HEK293T (cell line): ENCODE measurements at regions not wholly inside any gene's neighbourhood (a gene's known extent, or its start where the extent isn't known, plus 50 kb on each side); places are given as distances from the start of the nearest gene placed in this dataset.

ENCODE experiments used
- FOXK2 ChIP-seq: fragments of 450-650 bp; IDR thresholded peaks from 2 replicates; pipeline ENCODE4 v1.6.1; 2016; ENCODE audit warnings: mild to moderate bottlenecking
- TARDBP ChIP-seq: fragments of 450-650 bp; IDR thresholded peaks from 2 replicates; pipeline ENCODE4 v1.6.1; 2016

DNA sequence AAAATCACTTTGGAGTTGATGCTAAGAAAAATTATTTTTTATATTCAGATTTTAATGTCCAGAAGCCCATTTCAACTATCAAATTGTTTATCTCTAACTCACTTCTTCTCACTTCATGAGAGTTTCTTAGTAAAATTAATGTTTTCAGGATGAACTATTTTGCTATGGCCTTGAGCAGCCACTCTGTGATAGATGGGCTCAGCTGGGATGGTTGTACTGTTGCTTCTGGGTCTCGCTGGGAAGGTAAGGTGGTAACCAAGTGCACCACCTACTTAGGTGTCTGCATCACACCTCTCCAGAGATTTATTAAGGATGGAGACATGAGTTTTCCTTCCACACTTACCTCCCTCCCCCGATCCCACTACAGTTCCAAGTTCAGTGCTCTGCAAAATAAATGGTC lies 110.3 kb upstream of the ATP2B2 start:
- no peak for TF ChIP-seq FOXK2
- TF ChIP-seq TARDBP = no peak
